GM18517 (cell line): ENCODE measurements at regions not wholly inside any gene's neighbourhood (a gene's known extent, or its start where the extent isn't known, plus 50 kb on each side); places are given as distances from the start of the nearest gene placed in this dataset.

Experiments
- ATAC-seq: cut with Tn5 transposase; IDR thresholded peaks from one replicate; pipeline ENCODE4 v1.9.1; 2021; ENCODE audit warnings: mild to moderate bottlenecking, moderate library complexity; ENCODE audit not compliant: unreplicated experiment

GRCh38 chr7:18305866-18306265 lies 189.7 kb upstream of the HDAC9 start:
- ATAC-seq, result no peak

- no peak for ATAC-seq
Observed at GRCh38 chr7:18306696-18307095, 188.9 kb upstream of the HDAC9 start.

GRCh38 chr7:18308938-18309337 lies 186.6 kb upstream of the HDAC9 start:
- ATAC-seq, result no peak

GRCh38 chr7:18312482-18312881 lies 183.1 kb upstream of the HDAC9 start:
- ATAC-seq, result no peak

DNA sequence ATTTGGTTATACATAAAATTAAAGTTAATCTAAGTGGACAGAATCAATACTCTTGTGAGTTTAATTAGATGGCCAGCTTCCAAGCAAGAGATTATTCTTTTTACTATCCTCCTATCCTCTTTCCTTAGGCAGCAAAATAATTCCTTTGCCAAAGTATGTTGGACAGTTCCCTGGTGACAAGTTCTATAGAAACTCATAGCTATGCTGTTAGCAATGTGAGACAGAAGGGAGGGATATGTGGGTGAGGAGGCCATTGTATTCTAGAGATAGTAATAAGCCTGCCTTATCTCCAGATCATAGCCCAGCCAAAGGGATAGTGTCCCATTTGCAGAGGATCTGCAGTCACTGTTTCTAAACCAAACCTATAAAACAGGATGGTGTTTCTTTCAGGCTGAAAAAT lies 181.6 kb upstream of the HDAC9 start:
- ATAC-seq, result no peak

DNA sequence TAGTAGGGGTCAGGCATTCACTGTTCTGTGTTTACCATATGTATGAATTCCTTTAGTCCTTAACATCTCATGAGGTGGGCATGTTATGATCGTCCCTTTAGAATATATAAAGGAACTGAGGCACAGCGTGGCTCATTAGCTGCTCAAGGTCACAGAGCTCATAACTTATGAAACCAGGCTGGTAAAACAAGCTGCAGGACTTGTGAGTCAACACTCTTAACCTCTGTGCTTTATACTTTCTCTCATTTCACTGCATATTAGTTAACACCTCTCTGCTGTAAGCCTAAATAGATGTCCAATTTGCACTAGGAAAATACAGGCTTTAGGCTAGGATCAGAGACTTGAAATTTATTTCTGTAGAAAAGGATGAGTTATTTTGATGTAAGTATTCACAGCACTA lies 180.3 kb upstream of the HDAC9 start:
- ATAC-seq, result no peak

DNA sequence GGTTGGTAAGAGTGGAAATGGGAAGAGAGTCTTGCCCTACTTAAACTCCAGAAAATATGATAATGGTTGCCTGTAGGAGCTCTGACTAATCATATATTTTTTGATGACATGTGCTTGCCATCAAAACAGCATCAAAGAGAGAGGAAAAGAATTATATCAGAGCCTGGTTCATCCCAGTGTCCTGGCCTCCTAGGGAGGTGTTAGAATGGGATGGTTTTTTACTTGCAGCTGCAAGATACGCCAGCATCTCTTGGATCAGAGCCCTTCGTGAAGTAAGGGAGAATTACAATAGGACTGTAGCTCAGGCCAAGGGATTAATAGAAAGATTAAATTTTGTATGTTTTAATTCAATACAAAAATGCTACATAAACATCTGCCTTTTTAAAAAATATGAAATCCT lies 177.6 kb upstream of the HDAC9 start:
- ATAC-seq, result no peak

DNA sequence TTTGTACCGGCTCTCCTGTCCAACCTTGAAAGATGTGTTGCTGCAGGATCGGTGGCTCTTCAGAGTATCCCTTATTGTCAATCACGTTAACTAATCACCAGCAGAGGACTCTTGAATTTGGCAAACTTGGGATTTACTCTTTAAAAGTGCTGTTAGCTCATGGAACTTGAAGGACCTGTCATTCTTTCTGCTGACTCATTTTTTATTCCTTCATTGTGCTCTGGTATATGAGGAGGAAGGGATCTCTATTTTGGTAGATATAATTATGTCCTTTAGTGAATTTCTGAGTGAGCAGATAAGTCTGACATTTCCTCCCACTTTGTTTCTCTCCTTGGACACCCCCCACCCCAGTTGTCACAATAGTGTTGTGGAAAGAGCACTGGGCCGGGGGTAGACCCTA lies 175.1 kb upstream of the HDAC9 start:
- ATAC-seq, result no peak

- ATAC-seq, result peak; percentile 95
Observed at GRCh38 chr7:18320971-18321567, 174.5 kb upstream of the HDAC9 start.

- ATAC-seq, result no peak
Observed at GRCh38 chr7:18330548-18330947, 165.0 kb upstream of the HDAC9 start.

DNA sequence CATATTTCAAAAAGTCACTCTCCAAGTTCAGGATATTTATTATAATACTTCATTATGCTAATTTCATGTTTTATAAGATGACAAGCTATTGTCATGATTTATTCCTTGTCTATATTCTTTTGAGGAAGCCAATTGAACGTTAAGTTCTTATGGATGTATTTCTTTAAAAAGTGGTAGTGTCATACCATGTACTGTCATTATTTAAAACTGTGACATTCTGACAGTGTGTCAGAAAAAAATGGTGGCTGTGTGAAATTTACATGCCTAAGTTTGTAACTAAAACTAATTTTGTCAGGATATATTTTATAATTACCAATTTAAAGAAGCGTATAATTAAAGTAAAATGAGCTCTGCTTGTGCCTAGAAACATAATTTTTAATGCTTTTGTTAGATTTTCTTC lies 158.9 kb upstream of the HDAC9 start:
- no peak for ATAC-seq

DNA sequence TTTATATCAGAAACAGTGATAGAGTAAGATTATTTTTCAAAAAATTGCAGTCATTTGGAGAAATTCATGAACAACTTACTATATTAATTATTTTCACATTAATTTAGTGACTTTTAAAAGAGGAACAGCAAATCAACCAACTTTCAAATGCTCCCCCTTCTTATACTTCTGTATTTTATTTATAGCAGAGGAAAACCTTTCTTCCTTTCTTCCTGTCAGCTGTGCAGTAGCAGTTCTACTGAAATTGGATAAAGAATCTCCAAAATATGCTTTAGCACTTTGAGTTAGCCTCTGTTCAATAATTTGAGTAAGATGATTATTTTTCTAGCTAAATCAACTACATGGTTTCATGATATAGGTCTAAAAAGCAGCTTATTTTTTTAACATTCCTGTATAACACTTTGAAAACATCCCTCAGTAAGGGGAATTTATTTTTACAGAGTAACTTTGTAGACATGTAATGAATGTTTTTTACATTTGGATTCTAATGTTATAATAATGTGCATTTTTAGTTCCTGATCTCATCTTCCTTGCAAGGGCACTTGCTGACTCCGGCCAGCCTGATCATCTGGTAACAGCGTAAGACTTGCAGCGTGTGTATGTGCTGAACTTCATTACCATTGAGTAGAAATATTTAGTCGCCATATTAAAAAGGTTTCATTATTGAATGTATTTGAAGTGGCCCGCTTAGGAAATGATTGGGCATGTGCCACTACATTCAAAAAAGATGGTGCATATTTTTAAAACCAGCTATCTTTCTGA lies 158.3 kb upstream of the HDAC9 start:
- no peak for ATAC-seq

DNA sequence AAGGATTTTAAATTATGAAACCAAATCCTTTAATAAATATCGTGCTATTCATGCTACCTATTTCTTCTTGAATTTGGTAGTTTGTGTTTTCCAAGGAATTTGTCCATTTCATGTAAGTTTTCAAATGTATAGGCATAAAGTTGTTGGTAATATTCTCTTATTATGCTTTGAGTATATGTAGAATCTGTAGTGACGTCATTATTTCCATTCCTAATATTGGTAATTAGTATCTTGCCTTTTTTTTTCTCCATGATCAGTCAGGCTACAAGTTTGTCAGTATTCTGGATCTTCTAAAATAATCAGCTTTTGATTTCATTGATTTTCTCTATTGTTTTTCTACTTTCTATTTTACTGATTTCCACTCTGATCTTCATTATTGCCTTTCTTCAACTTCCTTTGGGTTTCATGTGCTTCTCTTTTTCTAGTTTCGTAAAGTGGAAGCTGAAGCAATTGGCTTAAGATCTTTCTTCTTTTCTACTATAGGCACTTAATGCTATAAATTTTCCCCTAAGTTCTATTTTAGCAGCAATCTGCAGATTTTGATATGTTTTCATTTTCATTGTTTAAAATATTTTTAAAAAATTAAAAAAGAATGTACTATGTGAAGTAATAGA lies 156.5 kb upstream of the HDAC9 start:
- ATAC-seq, result no peak

GRCh38 chr7:18341756-18342155 lies 153.8 kb upstream of the HDAC9 start:
- ATAC-seq, result no peak

- no peak for ATAC-seq
Observed at GRCh38 chr7:18343047-18343446, 152.5 kb upstream of the HDAC9 start.

- no peak for ATAC-seq
Observed at GRCh38 chr7:18344536-18344935, 151.0 kb upstream of the HDAC9 start.

DNA sequence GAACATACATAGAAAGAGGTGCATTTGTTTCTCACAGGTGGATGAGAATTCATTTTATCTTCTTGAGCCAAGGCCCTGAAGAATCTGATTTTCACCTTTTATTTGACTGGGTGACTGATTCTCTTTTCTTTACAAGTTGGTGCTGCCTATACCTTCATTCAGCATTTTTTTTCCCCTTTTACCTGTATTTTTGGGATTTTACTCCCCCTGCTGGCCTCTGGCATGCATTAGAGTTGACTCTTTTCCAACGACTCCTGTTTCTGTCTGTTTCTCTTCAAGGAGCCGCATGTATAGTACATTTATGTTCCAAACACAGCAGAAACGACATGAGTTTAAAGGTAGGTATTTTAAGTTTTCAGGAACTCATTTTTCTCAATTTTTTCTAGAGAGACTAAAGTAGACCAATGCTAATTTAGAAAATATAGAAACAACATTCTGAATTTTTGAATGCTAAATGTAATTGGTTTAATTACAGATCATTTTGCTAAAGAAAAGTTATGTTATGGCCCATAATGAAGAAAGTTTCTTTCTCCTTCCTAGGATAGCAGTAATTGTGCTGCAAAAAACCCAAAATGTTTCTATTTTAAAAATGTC lies 149.8 kb upstream of the HDAC9 start:
- peak; percentile 60 for ATAC-seq

DNA sequence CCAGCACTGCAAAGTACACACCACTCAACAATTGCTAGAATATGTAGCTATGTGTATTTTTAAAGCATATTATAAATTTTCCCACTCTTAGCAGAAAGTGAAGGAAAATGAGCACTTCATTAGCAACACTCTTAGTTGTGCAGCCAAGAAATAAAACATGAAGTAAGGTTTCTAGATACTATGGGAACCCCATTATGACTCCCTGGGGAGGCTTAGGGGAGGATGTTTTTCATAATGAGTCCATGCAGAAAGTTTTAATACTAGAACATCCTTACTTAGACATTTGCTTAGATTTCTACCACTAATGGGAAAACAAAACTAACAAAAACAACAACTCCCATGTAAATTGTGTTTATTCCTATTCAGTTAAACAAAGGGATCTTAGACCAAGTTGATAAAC lies 148.4 kb upstream of the HDAC9 start:
- ATAC-seq, result no peak

DNA sequence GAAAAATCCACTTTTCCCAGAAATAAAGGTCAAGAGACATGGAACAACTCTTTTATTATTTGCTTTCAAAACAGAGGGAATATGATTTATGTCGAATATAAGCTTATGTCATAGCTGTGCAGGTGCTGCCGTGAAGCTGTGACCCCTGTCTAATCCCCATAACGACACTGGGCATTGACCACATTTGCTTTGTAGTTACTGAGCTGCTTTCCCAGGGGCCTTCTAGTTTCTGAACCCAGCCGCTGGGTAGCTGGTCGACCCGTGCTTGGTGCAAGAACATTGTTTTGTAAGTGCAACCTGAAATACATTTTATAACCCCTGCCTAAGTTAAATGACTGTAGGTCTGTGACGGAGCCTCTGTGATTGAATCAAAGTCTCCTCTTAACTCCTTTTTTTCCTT lies 144.9 kb upstream of the HDAC9 start:
- no peak for ATAC-seq

DNA sequence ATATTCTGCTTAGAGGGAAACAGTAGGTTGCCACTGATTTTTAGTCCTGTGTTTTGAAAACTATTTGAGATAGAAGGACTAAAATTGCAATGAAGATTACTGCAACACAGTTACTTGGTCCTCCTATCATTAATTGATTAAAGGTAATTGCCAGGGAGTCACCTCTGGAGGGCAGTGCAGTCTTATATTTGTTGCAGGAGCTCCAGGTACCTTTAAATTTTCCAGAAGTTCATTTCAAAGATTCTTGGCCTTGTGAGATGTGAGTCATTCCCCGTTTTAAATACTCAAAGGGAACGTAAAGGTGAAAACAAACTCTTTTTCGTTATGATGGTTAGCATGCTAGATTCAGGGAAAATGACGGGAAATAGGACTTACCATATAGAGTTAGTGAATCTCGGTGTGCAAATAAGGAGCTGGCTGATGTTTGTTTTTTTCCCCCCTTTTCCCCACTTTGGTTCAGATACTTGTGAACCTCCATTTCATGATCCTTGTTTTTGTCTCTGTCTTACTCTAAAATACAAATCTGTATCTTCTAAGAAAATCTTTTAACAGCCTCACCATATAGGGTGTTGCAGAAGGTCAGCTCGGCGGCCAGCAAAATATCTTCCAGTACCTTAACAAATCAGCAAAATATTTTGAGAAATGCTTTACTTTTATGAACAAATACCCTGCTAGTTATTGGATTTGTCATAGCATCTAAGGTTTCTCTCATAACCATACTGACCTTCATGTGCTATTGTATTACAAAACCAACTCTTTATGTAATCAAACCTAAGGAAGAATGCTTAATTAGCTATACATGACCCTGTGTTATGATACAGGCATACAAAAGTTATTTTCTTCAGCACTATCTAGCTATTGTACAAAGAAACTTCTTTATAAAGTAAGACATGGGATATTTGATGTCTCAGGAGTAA lies 143.0 kb upstream of the HDAC9 start:
- ATAC-seq, result no peak

- ATAC-seq, result no peak
Observed at GRCh38 chr7:18353339-18353738, 142.2 kb upstream of the HDAC9 start.
